ENCODE measurements at regions not wholly inside any gene's neighbourhood (a gene's known extent, or its start where the extent isn't known, plus 50 kb on each side); places are given as distances from the start of the nearest gene placed in this dataset.

GRCh38 chr7:106196460-106197021 lies 84.4 kb upstream of the SYPL1 start:
- no peak for DNase-seq (ENCODE audit: low read depth, low spot score)

- DNase-seq (ENCODE audit: low read depth, low spot score), result no peak
These were observed 81.5 kb upstream of the SYPL1 start for GRCh38 chr7:106193661-106194060.

GRCh38 chr7:106190589-106191330 lies 78.6 kb upstream of the SYPL1 start:
- DNase-seq (ENCODE audit: low read depth, low spot score), result peak; percentile 75

- DNase-seq (ENCODE audit: low read depth, low spot score), result no peak
These were observed 75.7 kb upstream of the SYPL1 start for GRCh38 chr7:106187613-106188350.

- DNase-seq (ENCODE audit: low read depth, low spot score), result no peak
These were observed 73.6 kb upstream of the SYPL1 start for GRCh38 chr7:106185719-106186118.

- no peak for DNase-seq (ENCODE audit: low read depth, low spot score)
These were observed 71.8 kb upstream of the SYPL1 start for GRCh38 chr7:106183952-106184351.

GRCh38 chr7:106182904-106183303 lies 70.8 kb upstream of the SYPL1 start:
- DNase-seq (ENCODE audit: low read depth, low spot score), result no peak

GRCh38 chr7:106181658-106182265 lies 69.7 kb upstream of the SYPL1 start:
- no peak for DNase-seq (ENCODE audit: low read depth, low spot score)

GRCh38 chr7:106180721-106181120 lies 68.6 kb upstream of the SYPL1 start:
- DNase-seq (ENCODE audit: low read depth, low spot score), result no peak

- no peak for DNase-seq (ENCODE audit: low read depth, low spot score)
These were observed 67.1 kb upstream of the SYPL1 start for GRCh38 chr7:106179256-106179655.

GRCh38 chr7:106178593-106179134 lies 66.6 kb upstream of the SYPL1 start:
- no peak for DNase-seq (ENCODE audit: low read depth, low spot score)

- no peak for DNase-seq (ENCODE audit: low read depth, low spot score)
These were observed 65.9 kb upstream of the SYPL1 start for GRCh38 chr7:106177738-106178592.

- no peak for DNase-seq (ENCODE audit: low read depth, low spot score)
These were observed 65.2 kb upstream of the SYPL1 start for GRCh38 chr7:106177300-106177690.

GRCh38 chr7:106176414-106177299 lies 64.5 kb upstream of the SYPL1 start:
- peak; percentile 51 for DNase-seq (ENCODE audit: low read depth, low spot score)

- DNase-seq (ENCODE audit: low read depth, low spot score), result no peak
These were observed 63.4 kb upstream of the SYPL1 start for GRCh38 chr7:106175507-106175906.

GRCh38 chr7:106170651-106171050 lies 58.5 kb upstream of the SYPL1 start:
- DNase-seq (ENCODE audit: low read depth, low spot score), result no peak

- no peak for DNase-seq (ENCODE audit: low read depth, low spot score)
These were observed 57.9 kb upstream of the SYPL1 start for GRCh38 chr7:106169821-106170610.

- DNase-seq (ENCODE audit: low read depth, low spot score), result no peak
These were observed 55.5 kb upstream of the SYPL1 start for GRCh38 chr7:106167439-106168136.
